Spleen (tissue), 11 donors: ENCODE measurements at regions not wholly inside any gene's neighbourhood (a gene's known extent, or its start where the extent isn't known, plus 50 kb on each side); places are given as distances from the start of the nearest gene placed in this dataset.

Source experiments
- DNase-seq: peaks from one replicate; pipeline ENCODE4 v3.0.0-alpha.2; 2020
- H3K27ac ChIP-seq, 8 donors: fragments of 200-600 bp; sonication (generic) in 7 of 8; 1 replicate in 4 of 8; 2 replicates in 4 of 8; pipeline versions ENCODE4 v1.5.0 to v1.8.0; 2016 to 2021; ENCODE audit warnings: inconsistent platforms in 4 of 8, mild to moderate bottlenecking in 4 of 8, moderate library complexity in 1 of 8
- H3K27me3 ChIP-seq, 7 donors: fragments of 200-600 bp; sonication (generic) in 6 of 7; replicated peaks in 1 of 7; 1 replicate in 4 of 7; 2 replicates in 3 of 7; pipeline versions ENCODE4 v1.5.0 to v1.8.0; 2016 to 2021; ENCODE audit warnings: inconsistent platforms in 3 of 7, mild to moderate bottlenecking in 1 of 7
- H3K36me3 ChIP-seq, 6 donors: fragments of 200-600 bp; sonication (generic) in 5 of 6; 1 replicate in 4 of 6; 2 replicates in 2 of 6; pipeline versions ENCODE4 v1.5.0 to v1.8.0; 2016 to 2021; ENCODE audit warnings: inconsistent platforms in 2 of 6
- H3K4me1 ChIP-seq, 6 donors: fragments of 200-600 bp; sonication (generic) in 5 of 6; 1 replicate in 3 of 6; 2 replicates in 3 of 6; pipeline versions ENCODE4 v1.5.0 to v1.8.0; 2016 to 2021; ENCODE audit warnings: inconsistent platforms in 3 of 6
- H3K4me3 ChIP-seq, 8 donors: fragments of 200-600 bp; sonication (generic) in 7 of 8; 1 replicate in 4 of 8; 2 replicates in 4 of 8; pipeline versions ENCODE4 v1.5.0 to v1.8.0; 2016 to 2021; ENCODE audit warnings: inconsistent platforms in 4 of 8, mild to moderate bottlenecking in 4 of 8, moderate library complexity in 2 of 8
- H3K9me3 ChIP-seq, 8 donors: fragments of 200-600 bp; sonication (generic) in 7 of 8; 1 replicate in 4 of 8; 2 replicates in 4 of 8; pipeline versions ENCODE4 v1.5.0 to v1.8.0; 2016 to 2021; ENCODE audit warnings: inconsistent platforms in 4 of 8
- CTCF ChIP-seq, 11 experiments: fragments of 200-600 bp in 7 of 11; fragments of 450-650 bp in 4 of 11; sonication (generic) in 4 of 11; IDR thresholded peaks in 8 of 11; conservative IDR thresholded peaks in 3 of 11; 1 replicate in 7 of 11; 2 replicates in 4 of 11; pipeline versions ENCODE4 v1.4.0 to v1.8.0; 2016 to 2021; ENCODE audit warnings: antibody characterized with exemption in 11 of 11, inconsistent platforms in 4 of 11, mild to moderate bottlenecking in 1 of 11
- POLR2A ChIP-seq, 3 donors: fragments of 450-650 bp; IDR thresholded peaks; one replicate each; pipeline ENCODE4 v1.5.1; 2017; ENCODE audit warnings: antibody characterized with exemption in 3 of 3, mild to moderate bottlenecking in 1 of 3
- POLR2AphosphoS5 ChIP-seq, 3 donors: sonication (generic); formaldehyde crosslinking; IDR thresholded peaks; one replicate each; pipeline ENCODE4 v1.5.1; 2017; ENCODE audit warnings: antibody characterized with exemption in 3 of 3
- WGBS, 5 donors: extraction: QIAGEN DNeasy Blood & Tissue Kit in 3 of 5; methylation state at CpG; one replicate each; pipeline versions ENCODE4 v1.1.5 to v1.1.7; 2013 to 2018; 5-methylcytosine and 5-hydroxymethylcytosine counted together
- intact Hi-C: fragments of 100-400 bp; cut with DNase I; formaldehyde crosslinking; loops from one replicate; pipeline ENCODE4 v1.15.0; 2023; ENCODE audit warnings: low total_unique reads
- donor health status: healthy with polysubstance abuse.
- donor health status: DM: no; HTN: no; CAD: no; lungs with moderate emphysema.
- donor health status: DM: no; HTN: no; CAD: no.
- donor health status: Bipolar disorder and iron deficiency.
- donor health status: healthy.
- donor health status: DM: no; HTN: no; CAD: no.
- donor health status: DM: yes; HTN: yes; CAD: no.

DNA sequence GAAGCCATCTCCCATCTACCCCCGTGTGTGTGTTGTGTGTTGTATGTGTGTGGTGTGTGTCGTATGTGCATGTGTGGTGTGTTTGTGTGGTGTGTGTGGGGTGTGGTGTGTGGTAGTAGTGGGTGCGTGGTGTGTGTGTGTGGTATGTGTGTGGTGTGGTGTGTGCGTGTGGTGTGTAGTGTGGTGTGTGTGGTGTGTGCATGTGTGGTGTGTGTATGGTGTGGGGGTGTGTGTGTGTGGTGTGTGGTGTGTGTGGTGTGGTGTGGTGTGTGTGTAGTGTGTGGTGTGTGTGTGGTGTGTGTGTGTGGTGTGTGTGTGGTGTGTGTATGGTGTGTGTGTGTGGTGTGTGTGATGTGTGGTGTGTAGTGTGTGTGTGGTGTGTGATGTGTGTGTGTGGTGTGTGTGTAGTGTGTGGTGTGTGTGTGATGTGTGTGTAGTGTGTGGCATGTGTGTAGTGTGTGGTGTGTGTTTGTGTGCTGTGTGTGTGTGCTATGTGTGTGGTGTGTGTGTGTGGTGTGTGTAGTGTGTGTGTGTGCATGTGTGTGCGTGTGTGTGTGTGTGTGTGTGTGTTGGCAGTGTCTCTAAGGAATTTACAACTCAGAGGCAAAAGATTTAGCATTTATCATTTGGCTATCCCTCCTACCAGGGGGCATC is 156.3 kb upstream of the TMEM108 start:
- no peak overlapping the region for H3K4me3 ChIP-seq
- no peaks in the 10 kb centered on the region for H3K4me1 ChIP-seq
- 55 to 70% (median 67%) methylated on average over 4 to 5 of the region's 5 CpGs for WGBS, 5 donors
- H3K9me3 ChIP-seq = no peaks in the 10 kb centered on the region
- H3K27ac ChIP-seq = no peak overlapping the region
- no peaks in the 10 kb centered on the region for H3K36me3 ChIP-seq
- no peak for TF ChIP-seq POLR2A (IDR thresholded peaks at IDR 0.05)
- TF ChIP-seq CTCF (IDR thresholded peaks at IDR 0.05 in 8 of 11, conservative IDR thresholded peaks at IDR 0.05 in 3 of 11) = no peak
- TF ChIP-seq POLR2AphosphoS5 (IDR thresholded peaks at IDR 0.05) = no peak
- intact Hi-C loops = no loop called here
- DNase-seq = no peak
- no peaks in the 10 kb centered on the region for H3K27me3 ChIP-seq

- intact Hi-C loops = no loop called here
- no peaks in the 10 kb centered on the region for H3K9me3 ChIP-seq
- H3K4me3 ChIP-seq = no peak overlapping the region
- TF ChIP-seq POLR2AphosphoS5 (IDR thresholded peaks at IDR 0.05) (no peak), POLR2A (IDR thresholded peaks at IDR 0.05) (no peak), CTCF (IDR thresholded peaks at IDR 0.05 in 8 of 11, conservative IDR thresholded peaks at IDR 0.05 in 3 of 11) (no peak)
- no peak overlapping the region for H3K27ac ChIP-seq
- WGBS, 5 donors = 80 to 100% (median 85%) methylated on average over 1 of the region's 1 CpG
- H3K4me1 ChIP-seq = no peaks in the 10 kb centered on the region
- no peaks in the 10 kb centered on the region for H3K36me3 ChIP-seq
- H3K27me3 ChIP-seq = no peaks in the 10 kb centered on the region
- no peak for DNase-seq
These were observed 157.2 kb upstream of the TMEM108 start for GRCh38 chr3:132880986-132881385.

- TF ChIP-seq POLR2A (IDR thresholded peaks at IDR 0.05) (no peak), POLR2AphosphoS5 (IDR thresholded peaks at IDR 0.05) (no peak), CTCF (IDR thresholded peaks at IDR 0.05 in 8 of 11, conservative IDR thresholded peaks at IDR 0.05 in 3 of 11) (no peak)
- DNase-seq = no peak
- Histone ChIP-seq H3K27me3 (no peaks in the 10 kb centered on the region), H3K27ac (no peak overlapping the region), H3K4me3 (no peak overlapping the region), H3K4me1 (no peaks in the 10 kb centered on the region), H3K9me3 (no peaks in the 10 kb centered on the region), H3K36me3 (no peaks in the 10 kb centered on the region)
- intact Hi-C loops = no loop called here
These were observed 157.4 kb upstream of the NPHP3 start for GRCh38 chr3:132879656-132880055.

DNA sequence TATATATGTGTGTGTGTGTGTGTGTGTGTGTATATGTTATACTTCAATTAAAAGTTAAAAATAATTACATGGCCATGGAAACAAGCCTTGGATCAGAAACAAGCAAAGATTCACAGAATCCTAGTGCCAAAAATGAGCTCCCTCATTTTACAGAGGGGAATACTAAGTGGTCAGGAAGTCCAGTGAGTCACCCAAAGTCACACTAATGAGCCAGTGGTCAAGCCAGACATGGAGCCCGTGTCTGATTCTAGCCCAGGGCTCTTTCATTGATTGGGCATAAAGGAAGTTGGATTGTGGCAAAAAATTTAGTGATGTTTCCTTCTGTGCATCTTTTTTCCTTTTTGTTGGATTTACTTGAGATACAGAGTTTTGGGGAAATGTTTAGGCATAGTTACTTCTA is 152.5 kb upstream of the NPHP3 start:
- H3K36me3 ChIP-seq = no peaks in the 10 kb centered on the region
- no peaks in the 10 kb centered on the region for H3K9me3 ChIP-seq
- peaks cover 0 to 18% (median 0%) of the 10 kb centered on the region in 7 donors for H3K27me3 ChIP-seq
- WGBS, 5 donors = 56 to 75% (median 69%) methylated on average over 1 of the region's 1 CpG
- no peaks in the 10 kb centered on the region for H3K4me1 ChIP-seq
- no peak overlapping the region for H3K4me3 ChIP-seq
- H3K27ac ChIP-seq = no peak overlapping the region
- TF ChIP-seq POLR2AphosphoS5 (IDR thresholded peaks at IDR 0.05) (no peak), CTCF (IDR thresholded peaks at IDR 0.05 in 8 of 11, conservative IDR thresholded peaks at IDR 0.05 in 3 of 11) (no peak), POLR2A (IDR thresholded peaks at IDR 0.05) (no peak)
- intact Hi-C loops = no loop called here
- DNase-seq = no peak
